NCI-H146 treated with DMSO at 0.1 percent for 48 hours (cell line): ENCODE measurements at regions not wholly inside any gene's neighbourhood (a gene's known extent, or its start where the extent isn't known, plus 50 kb on each side); places are given as distances from the start of the nearest gene placed in this dataset.

Experiments
- DNase-seq: peaks from one replicate; lab custom pipeline; 2025; ENCODE audit not compliant: unreplicated experiment; lab: John Stamatoyannopoulos, UW

DNA sequence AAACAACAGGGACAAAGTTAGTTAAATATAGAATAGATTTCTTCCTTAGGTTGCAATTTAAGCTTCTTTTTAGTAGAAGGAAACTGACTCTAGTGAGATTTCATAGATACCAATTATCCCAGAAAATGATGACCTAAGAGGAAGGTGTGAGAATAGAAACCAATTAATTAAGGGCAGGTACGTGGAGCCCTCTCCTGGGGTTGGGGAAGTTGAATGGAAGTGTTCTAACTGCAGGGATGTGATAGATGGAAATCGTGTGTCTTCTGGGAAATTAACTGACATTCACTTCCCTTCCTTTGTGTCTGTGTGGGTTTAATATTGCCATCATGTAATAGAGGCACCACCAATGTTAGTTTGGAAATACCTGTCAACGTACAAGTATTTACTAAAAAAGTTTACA lies 204.1 kb upstream of the ANK2 start:
- no peak for DNase-seq

DNA sequence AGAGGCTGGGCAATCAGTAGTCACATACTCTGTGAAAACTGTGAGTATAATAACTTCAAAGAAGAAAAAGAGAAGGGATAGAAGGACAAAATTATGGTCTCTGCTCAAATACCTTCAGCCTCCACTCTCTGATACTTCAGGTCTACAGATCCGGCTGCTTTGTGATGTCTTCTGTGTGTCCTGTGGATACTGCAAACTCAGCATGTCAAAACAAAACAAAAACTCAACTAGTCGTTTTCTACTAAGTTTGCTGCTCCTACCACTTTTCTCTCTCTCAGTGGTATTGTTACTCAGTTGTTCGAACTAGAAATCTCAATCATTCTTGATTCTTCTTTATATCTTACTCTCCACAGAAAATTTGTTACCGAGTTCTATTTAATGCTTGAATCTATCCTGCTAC lies 202.4 kb upstream of the ANK2 start:
- DNase-seq, result no peak

DNA sequence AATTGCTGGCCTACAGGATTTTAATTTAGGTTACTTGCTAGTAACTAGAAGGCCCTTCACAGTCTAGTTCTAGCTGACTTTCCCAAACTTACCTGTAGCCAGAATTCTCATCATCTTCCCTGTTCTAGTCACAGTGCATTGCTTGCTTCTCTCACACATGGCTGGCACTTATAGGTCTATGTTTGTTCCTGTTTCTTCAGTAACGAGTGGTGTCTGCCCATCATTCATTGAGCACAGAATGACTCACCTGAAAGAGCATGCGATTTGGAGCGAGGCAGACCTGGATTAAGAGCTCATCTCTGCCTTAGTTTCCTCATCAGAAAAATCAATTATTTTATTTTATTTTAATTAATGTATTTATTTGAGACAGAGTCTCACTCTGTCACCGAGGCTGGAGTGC lies 201.7 kb upstream of the ANK2 start:
- DNase-seq, result no peak

DNA sequence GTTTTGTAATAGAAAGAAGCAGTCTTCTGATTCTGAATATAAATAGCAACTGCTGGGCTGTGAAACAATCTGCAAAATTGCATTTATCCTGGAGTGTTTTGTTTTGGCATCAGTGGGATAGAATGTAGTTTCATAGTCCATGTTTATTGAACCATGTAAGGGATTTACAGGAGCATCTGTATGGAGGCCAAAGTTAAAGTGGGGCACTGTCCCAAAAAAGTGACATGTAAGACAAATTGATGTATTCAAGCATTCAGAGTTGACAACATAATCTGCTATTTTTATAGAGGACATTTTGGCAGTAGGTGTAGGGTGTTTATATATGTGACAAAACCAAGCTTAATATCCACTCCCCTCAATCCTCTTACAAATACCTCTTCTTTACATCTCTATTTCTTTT lies 200.5 kb upstream of the ANK2 start:
- DNase-seq, result no peak

DNA sequence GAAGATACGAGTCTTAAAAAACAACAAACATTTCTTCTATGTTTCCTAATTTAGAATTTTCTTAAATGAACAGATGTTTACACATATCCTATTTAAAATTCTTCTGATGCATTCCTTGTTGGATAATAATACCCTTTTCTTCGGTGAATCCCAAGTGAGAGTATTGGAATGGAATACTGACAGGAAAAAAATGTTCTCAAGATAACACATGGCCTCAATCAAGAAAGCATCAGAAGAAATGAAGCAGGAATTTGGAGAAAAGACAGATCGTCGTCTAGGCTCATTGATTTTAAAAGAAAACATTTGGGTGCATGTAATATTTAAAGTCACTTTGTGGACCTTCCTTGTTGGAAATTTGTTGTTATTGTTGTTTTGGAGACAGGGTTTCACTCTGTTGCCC lies 196.9 kb upstream of the ANK2 start:
- DNase-seq, result no peak

DNA sequence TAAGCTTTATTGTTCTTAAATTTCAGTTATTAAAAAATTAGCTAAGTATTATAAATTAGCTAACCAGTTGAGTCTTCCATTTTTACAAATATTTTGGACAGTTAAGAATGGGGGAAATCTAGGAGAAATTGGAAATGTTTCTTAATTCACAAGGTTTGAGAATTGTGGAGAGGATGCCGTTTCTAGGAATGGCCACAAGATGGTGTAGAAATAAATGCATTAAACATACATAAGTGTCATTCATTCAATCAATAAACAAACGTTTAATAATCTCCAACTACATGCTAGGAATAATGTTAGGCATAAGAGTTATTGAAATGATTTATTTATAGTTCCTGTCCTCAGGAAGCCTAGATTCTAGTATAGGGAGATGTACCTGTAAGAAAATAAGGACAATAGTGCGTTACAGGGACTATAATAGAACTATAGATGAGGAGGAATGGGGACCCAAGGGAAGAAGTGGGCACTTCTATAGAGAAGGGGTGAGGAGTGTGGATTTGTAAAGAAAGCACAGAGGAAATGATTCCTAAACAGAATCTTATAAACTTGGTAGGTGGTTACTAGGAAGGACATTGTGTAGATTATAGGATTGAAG lies 195.7 kb upstream of the ANK2 start:
- no peak for DNase-seq

DNA sequence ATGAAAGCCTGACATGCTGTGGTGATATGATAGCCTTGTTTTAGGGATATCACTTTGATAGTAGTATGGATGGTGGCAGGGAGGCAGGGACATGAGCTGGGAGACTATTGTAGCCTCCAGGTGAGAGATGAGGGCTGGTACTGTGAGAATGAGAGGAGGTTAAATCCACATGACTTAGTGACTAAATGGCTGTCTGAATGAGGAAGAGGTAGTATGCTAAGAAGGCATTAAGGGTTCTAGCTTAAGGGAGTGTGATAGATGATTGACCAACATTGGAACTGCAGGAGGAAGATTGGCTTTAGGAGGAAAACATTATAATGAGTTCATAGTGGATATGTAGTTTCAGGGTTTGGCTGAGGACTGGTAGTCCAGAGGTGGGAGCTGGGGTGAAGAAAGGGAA lies 195.0 kb upstream of the ANK2 start:
- no peak for DNase-seq

DNA sequence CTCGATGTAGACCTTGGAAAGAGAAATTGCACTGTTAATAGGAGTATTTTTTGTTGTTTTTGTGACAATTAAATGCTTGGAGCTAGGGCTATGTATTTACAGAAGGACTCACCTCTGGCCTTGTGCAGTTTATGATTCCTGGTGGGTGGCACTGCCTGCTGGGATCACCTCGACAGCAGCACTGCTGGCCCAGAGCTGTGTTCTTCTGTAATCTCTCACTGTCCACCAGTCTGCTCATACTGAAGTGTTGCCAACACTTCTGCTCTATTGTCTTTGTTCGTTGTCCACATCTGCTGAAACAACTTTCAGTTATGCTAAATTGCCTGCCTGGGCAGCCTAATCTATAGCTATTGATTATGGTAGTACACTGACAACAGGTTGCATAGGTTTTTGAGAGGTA lies 194.4 kb upstream of the ANK2 start:
- DNase-seq, result no peak

DNA sequence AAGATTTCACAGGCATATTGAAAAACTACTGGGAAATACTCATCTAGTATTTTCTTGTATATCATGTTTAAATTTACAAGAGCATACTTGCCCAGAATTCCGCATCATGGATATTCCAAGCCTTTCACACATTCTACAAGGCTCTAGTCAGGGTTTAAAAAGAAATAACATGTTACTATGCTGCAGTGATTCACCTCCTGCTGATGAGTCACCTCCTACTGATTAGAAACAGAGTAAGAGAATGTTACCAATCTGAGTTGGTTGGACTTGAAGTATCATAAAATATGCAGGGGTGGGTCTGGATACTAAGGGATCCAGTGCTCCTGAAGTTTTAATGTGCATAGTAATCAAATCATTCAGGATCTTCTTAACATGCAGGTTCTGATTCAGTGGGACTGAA lies 192.0 kb upstream of the ANK2 start:
- no peak for DNase-seq

DNA sequence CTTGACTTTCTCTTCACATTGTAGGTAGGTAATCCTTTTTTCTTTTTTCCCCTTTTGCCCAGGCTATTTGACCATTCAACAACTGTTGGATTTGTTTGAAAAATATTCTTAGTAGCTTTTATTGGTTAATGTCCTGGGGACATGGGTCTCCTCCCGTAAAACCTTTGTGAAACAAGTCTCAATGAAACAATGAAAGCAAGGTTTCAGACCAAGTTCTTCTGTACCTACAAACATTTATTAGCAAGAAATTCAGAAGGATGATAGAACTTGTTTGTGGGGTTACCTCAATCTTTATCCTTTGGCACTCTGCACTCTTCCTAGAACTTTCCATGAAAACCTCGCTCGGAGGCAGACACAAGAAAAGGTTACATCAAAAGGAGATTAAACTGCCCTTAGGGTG lies 190.7 kb upstream of the ANK2 start:
- DNase-seq, result no peak

DNA sequence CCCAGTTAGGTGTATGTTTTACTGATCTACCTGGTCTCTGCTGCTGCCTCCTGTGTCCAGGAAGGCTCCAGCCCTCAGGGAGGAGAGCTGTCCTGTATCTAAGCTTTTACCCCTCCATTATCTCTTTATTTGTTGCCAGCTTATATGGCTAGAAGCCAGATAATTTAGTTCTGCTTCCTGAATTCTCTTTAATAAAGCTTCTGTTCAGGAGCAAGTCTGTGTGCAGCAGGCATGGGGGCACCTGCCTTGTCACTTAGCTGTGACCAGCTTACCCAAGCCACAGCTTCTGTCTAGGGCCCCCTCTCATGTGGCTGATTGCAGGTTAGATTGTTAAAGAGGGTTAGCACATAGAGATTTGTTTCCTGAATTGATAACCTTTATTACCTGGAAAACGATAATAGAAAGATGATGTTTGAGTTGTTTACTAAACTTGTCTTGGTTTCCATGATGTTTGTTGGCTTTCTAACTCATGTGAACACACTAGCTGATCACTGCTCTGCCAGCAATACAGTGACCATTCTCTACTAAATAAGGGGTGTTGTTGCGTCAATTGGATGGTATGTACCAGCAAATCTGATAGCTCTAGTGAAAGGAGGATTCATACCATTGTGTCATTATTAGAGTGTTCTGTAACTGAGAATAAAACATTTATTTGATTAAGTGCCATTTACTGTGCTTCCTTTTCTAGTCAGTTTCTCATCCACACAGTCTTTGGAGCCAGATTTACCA lies 189.8 kb upstream of the ANK2 start:
- no peak for DNase-seq

DNA sequence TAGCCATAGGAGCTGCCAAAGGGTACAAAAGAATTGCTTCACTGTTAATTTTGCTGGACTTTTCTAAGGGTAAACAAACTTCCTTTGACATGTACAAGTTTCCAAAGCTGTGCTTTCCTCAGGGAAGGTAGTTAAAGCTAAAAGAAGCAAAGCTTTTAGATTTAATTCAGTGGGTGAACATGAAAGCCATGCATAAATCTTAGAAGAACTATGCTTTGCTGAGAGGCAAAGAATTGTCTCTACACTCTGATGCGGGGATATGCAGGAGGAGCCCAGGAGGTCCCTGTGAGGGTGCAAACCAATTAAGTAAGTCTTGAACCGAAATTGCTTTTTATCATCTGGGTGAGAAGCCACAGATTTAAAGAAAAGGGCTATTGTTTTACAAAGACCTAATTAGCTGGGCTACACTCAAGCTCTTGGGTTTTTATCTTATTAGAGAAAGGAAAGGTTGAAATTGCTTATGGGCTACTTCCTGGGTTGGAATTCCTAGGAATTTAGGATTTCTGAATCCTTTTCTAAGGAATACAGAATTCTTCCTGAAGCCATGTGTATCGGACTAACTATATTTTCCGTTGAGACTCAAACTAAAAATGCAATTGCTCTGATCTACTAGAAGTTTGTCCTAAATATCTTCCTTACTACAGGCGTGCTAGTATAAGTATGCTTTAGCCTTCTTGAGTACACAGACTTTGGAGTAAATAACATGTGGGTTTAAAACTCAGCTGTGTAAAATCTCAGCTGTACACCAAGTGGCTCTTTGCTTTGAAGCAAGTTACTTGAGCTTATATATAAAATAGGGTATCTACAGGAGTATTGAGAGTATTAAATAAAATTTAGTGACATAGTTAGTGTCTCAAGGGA lies 188.4 kb upstream of the ANK2 start:
- no peak for DNase-seq

DNA sequence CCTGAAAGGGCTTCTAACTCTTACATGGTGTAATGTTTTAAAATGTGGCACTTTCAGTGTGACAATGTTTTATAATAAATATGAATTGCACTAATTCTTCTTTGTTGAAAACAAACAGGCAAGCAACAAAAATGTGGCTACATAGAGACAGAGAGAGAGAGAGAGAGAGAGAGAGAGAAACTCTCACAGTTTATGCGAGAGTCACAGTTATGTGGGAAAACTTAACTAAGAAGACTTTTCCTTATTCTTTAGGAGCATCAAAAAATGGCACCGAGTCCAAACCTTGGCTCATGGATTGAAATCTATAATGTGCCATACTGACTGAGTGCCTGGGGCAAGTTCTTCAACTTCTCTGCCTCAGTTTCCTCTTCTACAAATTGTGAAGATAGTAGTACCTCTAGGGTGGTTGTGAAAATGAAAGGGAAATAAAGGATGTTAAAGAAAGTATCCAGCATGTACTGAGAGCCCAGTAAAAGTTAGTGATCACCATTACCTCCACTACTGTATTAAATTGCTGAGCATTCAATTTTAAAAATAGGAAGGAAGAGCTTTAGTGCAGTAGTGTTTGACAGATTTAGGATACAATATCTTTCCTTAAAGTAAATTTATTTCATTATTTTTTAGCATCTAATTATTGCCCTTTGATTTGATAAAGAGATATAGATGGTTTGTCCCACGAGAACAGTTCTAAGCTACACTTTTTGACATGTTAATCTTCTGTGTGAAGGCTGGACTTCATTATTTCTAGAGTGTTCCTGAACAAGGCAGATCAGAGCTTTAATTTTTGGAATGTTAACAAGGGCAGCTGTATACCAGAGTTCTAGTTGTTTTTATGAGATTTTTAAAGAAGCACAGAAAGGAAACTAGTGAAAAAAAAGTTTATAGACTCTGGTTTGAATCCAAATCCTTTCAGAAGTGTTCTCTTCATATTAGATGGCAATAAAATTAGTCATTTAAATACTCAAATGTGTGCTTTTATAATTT lies 187.5 kb upstream of the ANK2 start:
- DNase-seq, result no peak

DNA sequence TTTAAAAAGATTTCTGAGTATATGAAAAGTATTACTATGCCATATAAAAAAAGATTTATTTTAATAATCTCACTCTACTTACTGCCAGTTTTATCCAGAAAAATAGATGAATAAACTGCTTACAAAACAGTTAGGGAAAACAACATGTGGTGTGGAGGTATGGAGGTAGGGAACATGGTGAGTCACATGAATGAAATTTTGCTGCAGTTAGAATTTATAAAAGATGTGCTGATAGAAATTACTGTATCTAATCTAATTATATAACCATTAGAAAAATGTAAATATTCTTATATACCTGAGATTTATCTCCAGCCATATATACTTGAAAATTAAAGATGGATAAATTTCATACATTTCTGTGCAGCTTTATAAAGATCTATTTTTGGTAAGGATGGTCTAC lies 184.0 kb upstream of the ANK2 start:
- no peak for DNase-seq

DNA sequence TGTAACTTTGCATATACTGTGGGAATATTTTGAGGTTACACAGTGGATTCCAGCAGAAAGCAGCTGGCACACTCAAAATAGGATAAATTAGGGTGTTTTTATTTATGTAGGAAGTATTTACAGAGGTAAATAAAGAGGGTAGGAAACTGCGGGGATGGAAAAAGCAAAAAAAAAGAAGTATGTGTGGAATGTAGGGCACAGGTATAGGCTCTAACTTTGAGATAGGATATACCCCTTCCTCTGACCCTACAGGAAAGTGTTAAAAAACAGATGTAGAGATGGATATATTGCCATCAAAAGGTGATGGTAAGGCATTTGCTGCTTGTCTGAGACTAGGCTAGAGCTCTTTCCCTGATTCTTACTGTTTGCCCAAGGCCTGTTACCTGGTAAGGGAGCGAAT lies 173.1 kb upstream of the ANK2 start:
- no peak for DNase-seq

DNA sequence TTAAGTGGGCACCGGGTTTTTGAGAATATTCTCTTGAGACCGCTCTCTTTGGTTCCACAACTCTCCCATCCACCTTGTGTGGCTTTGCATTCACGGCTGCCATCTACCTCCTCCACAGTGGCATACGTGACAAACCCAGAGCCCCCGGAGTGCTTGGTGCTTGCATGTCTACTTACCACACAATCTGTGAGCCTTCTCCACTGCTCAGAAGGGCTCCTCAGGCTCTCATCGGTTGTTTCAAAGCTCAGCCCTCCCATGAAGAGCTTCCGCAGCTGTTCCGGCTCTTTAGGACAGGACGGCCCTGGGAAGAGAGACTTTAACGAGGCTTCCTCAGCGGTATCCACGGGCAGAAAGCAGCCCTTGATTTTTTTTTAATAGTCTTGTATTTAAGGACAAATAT lies 167.6 kb upstream of the ANK2 start:
- no peak for DNase-seq

DNA sequence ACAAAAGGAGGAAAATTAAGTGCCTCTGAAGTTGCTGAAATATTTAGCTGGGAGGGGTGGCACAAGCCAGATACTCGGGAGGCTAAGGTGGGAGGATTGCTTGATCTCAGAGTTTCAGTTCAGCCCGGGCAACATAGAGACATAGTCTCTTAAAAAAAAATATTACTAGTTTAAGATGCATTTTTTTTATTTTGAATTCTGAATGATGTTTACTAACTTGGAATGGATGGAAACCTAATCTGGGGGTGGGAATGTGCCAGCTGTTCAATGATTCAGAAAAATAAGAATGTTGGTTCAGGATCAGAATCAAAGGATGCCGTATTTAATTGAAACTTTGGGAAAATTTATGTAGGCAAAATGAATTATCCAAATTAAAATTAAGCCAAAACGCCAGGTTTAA lies 167.2 kb upstream of the ANK2 start:
- DNase-seq, result no peak

DNA sequence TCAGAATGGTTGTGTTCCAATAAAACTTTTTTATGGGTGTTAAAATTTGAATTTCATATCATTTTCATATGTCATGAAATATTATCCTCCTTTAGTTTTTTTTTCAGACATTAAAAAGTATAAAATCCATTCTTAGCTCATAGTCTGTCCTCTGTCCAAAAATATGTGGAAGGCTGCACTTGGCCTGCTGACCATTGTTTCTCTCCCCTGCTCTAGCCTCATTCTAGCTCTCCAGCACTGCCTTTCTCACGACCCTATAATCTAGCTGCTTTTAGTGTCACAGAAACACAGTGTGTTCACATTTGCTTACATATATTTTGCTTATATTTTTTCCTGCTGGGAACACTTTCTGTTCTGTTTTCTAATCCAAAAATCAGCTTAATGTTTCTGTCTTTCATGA lies 165.0 kb upstream of the ANK2 start:
- DNase-seq, result no peak

DNA sequence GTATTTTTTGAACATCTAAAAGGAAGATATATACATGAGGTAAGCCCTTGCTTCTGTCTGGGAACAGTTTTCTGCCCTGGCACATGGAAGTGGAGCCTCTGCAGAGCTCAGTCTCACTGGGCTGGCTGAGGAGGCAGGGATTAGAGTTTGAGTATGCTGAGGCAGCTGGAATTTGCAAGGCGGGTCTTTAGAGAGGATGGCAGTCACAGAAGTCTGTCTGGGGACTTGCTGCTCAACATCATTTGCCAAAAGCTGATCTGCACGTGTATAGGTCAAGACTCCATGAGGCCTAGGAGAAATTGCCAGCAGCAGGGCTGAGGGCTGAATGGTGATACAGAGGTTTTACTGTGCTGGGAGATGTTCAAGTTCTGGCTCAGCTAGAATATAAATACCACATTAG lies 163.6 kb upstream of the ANK2 start:
- no peak for DNase-seq

DNA sequence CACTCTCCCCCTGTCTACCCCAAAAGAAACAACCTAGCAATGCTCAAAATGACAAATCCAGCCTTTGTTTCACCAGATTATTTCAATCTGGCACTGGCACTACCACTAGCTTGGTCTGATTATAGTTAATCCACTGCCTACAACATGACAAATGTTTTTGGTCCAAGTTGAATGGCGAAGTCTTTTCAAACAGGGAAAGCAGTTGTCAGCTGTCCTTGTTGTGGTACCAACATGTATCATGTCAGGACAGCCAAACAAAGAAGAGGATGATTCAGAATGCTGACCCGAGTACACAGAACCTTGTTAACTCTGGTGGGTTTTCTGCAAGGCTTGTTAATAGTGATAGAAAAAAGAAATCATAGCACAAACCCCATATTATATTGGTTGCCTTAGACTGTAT lies 160.8 kb upstream of the ANK2 start:
- DNase-seq, result no peak

DNA sequence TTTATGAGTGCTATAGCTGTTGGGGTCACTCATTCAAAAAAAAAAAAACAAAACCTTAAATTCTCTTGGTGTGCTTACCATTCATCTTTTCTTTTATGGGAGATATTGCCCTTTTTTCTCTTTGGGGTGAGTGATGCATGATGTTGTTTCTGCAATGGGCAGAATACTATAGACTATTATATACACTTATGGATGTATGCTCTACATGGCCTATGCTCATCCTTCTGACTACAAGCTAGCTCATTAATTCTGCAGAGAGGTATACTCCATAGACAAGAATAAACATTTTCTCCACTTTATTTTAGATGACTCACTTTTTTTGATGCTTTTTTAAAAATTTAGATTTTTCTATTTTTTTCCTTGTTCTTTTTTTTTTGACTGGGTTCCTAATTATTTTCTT lies 160.3 kb upstream of the ANK2 start:
- no peak for DNase-seq
